Osteocyte (in vitro differentiated cells): ENCODE measurements at regions not wholly inside any gene's neighbourhood (a gene's known extent, or its start where the extent isn't known, plus 50 kb on each side); places are given as distances from the start of the nearest gene placed in this dataset.
A peak's percentile ranks its signal among the peaks of the same experiment; 100 is the strongest.
"Not testable (repeated sequence)": the region's sequence is repeated elsewhere in the genome, so short reads cannot be mapped to it uniquely, and the experiment has no call there.

ENCODE experiments used
- DNase-seq: peaks from one replicate; pipeline ENCODE4 v3.0.0; 2021; ENCODE audit warnings: mixed read lengths; ENCODE audit not compliant: unreplicated experiment; ENCODE audit errors: extremely low spot score
- H3K27ac Mint-ChIP-seq: one replicate; pipeline ENCODE4 v1.8.0; 2021; ENCODE audit warnings: mild to moderate bottlenecking, mixed read lengths; ENCODE audit not compliant: unreplicated experiment
- H3K27me3 Mint-ChIP-seq: one replicate; pipeline ENCODE4 v1.8.0; 2021; ENCODE audit warnings: mixed read lengths; ENCODE audit not compliant: unreplicated experiment
- H3K36me3 Mint-ChIP-seq: one replicate; pipeline ENCODE4 v1.8.0; 2021; ENCODE audit warnings: mixed read lengths; ENCODE audit not compliant: unreplicated experiment
- H3K4me1 Mint-ChIP-seq: one replicate; pipeline ENCODE4 v1.8.0; 2021; ENCODE audit warnings: mixed read lengths; ENCODE audit not compliant: unreplicated experiment
- H3K4me3 Mint-ChIP-seq: one replicate; pipeline ENCODE4 v1.8.0; 2021; ENCODE audit warnings: mild to moderate bottlenecking, moderate library complexity, mixed read lengths; ENCODE audit not compliant: unreplicated experiment
- H3K9me3 Mint-ChIP-seq: one replicate; pipeline ENCODE4 v1.8.0; 2021; ENCODE audit warnings: mixed read lengths; ENCODE audit not compliant: unreplicated experiment
- TF ChIP-seq, protein P1 (sequence below): fragments of 200-600 bp; sonication (generic); IDR thresholded peaks from 2 replicates; pipeline ENCODE4 v1.5.0; 2021; ENCODE audit warnings: antibody characterized with exemption, mild to moderate bottlenecking, moderate library complexity

GRCh38 chr15:81886080-81886479 is 159.7 kb downstream of the MEX3B start:
- TF ChIP-seq, protein P1, sequence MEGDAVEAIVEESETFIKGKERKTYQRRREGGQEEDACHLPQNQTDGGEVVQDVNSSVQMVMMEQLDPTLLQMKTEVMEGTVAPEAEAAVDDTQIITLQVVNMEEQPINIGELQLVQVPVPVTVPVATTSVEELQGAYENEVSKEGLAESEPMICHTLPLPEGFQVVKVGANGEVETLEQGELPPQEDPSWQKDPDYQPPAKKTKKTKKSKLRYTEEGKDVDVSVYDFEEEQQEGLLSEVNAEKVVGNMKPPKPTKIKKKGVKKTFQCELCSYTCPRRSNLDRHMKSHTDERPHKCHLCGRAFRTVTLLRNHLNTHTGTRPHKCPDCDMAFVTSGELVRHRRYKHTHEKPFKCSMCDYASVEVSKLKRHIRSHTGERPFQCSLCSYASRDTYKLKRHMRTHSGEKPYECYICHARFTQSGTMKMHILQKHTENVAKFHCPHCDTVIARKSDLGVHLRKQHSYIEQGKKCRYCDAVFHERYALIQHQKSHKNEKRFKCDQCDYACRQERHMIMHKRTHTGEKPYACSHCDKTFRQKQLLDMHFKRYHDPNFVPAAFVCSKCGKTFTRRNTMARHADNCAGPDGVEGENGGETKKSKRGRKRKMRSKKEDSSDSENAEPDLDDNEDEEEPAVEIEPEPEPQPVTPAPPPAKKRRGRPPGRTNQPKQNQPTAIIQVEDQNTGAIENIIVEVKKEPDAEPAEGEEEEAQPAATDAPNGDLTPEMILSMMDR, result no peak
- Mint-ChIP-seq H3K36me3 (peaks cover 2% of the 10 kb centered on the region), H3K27me3 (no peaks in the 10 kb centered on the region), H3K4me1 (peaks cover 45% of the 10 kb centered on the region), H3K4me3 (no peak overlapping the region), H3K27ac (peak overlapping the region; percentile 88), H3K9me3 (peaks cover 7% of the 10 kb centered on the region)
- DNase-seq, result no peak

GRCh38 chr15:81885135-81885534 is 160.7 kb downstream of the MEX3B start:
- H3K9me3 Mint-ChIP-seq, result peaks cover 7% of the 10 kb centered on the region
- peaks cover 2% of the 10 kb centered on the region for H3K36me3 Mint-ChIP-seq
- H3K27ac Mint-ChIP-seq, result no peak overlapping the region
- no peaks in the 10 kb centered on the region for H3K27me3 Mint-ChIP-seq
- peaks cover 42% of the 10 kb centered on the region for H3K4me1 Mint-ChIP-seq
- TF ChIP-seq, protein P1, result no peak
- DNase-seq, result no peak
- no peak overlapping the region for H3K4me3 Mint-ChIP-seq

- TF ChIP-seq, protein P1, result no peak
Measured at GRCh38 chr15:81882504-81882903, 163.3 kb downstream of the MEX3B start.

GRCh38 chr15:81880833-81881232 is 165.0 kb downstream of the MEX3B start:
- Mint-ChIP-seq H3K27me3 (no peaks in the 10 kb centered on the region), H3K4me1 (peaks cover 14% of the 10 kb centered on the region), H3K9me3 (no peaks in the 10 kb centered on the region), H3K27ac (no peak overlapping the region), H3K4me3 (no peak overlapping the region), H3K36me3 (peaks cover 2% of the 10 kb centered on the region)
- no peak for DNase-seq
- TF ChIP-seq, protein P1, result no peak

More at GRCh38 chr15:81882504-81882903, 163.3 kb downstream of the MEX3B start:
- no peak for DNase-seq
- Mint-ChIP-seq H3K36me3 (peaks cover 2% of the 10 kb centered on the region), H3K4me1 (peaks cover 27% of the 10 kb centered on the region), H3K27me3 (no peaks in the 10 kb centered on the region), H3K4me3 (no peak overlapping the region), H3K27ac (no peak overlapping the region), H3K9me3 (peaks cover 3% of the 10 kb centered on the region)

DNA sequence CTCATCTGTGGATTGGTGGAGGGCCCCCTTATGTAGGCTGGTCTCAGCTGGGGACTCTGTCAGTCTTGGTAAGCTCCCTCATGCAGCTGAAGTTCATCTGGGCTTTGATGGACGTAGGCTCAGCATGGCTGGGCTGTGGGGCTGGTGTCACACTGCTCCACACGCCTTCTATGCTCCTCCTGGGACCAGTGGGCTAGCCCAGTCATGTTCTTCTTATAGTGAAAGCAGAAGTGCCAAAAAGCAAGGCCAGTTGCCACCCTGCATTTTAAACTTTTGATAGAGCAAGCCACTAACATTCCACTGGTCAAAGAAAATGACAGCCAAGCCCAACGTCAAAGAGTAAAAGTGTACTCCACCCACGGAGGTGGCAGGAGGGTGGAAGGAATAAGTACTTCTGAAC is 165.5 kb downstream of the MEX3B start:
- Mint-ChIP-seq H3K27ac (no peak overlapping the region), H3K36me3 (peaks cover 2% of the 10 kb centered on the region), H3K9me3 (no peaks in the 10 kb centered on the region), H3K4me1 (peaks cover 14% of the 10 kb centered on the region), H3K4me3 (no peak overlapping the region), H3K27me3 (no peaks in the 10 kb centered on the region)
- DNase-seq, result no peak
- TF ChIP-seq, protein P1, result no peak

GRCh38 chr15:81875717-81876116 is 170.1 kb downstream of the MEX3B start:
- peaks cover 14% of the 10 kb centered on the region for H3K4me1 Mint-ChIP-seq
- H3K36me3 Mint-ChIP-seq, H3K9me3 Mint-ChIP-seq, H3K27me3 Mint-ChIP-seq, H3K4me3 Mint-ChIP-seq, DNase-seq, H3K27ac Mint-ChIP-seq: not testable (repeated sequence)

- not testable (repeated sequence) for H3K4me1 Mint-ChIP-seq, H3K27me3 Mint-ChIP-seq, H3K9me3 Mint-ChIP-seq, DNase-seq, H3K36me3 Mint-ChIP-seq
- Mint-ChIP-seq H3K27ac (peak overlapping the region; percentile 65), H3K4me3 (peak overlapping the region; percentile 72)
Measured at GRCh38 chr15:81870746-81871106, 175.1 kb downstream of the MEX3B start.

- H3K27me3 Mint-ChIP-seq, H3K36me3 Mint-ChIP-seq, H3K9me3 Mint-ChIP-seq, DNase-seq, H3K4me1 Mint-ChIP-seq: not testable (repeated sequence)
- peak overlapping the region; percentile 72 for H3K4me3 Mint-ChIP-seq
- H3K27ac Mint-ChIP-seq, result peak overlapping the region; percentile 65
Measured at GRCh38 chr15:81870062-81870745, 175.6 kb downstream of the MEX3B start.
